ENCODE measurements at regions not wholly inside any gene's neighbourhood (a gene's known extent, or its start where the extent isn't known, plus 50 kb on each side); places are given as distances from the start of the nearest gene placed in this dataset.
"Not testable (repeated sequence)": the region's sequence is repeated elsewhere in the genome, so short reads cannot be mapped to it uniquely, and the experiment has no call there.

GRCh38 chr12:34253674-34254073 is 231.4 kb downstream of the ALG10 start:
- DNase-seq (ENCODE audit: low read depth in 1 of 2, low spot score in 1 of 2): no peak
- in situ Hi-C loops (cut with HindIII; ENCODE audit: low pct_unique_long_range_greater_than_20kb, low sequenced_read_pairs): no loop called here
- no peak for TF ChIP-seq JUND (IDR thresholded peaks at IDR 0.05; ENCODE audit: low read depth)

- in situ Hi-C loops (cut with HindIII; ENCODE audit: low pct_unique_long_range_greater_than_20kb, low sequenced_read_pairs): no loop called here
- DNase-seq (ENCODE audit: low read depth in 1 of 2, low spot score in 1 of 2): no peak
- no peak for TF ChIP-seq JUND (IDR thresholded peaks at IDR 0.05; ENCODE audit: low read depth)
Measured at GRCh38 chr12:34257093-34257492, 234.8 kb downstream of the ALG10 start.

GRCh38 chr12:34262140-34262539 is 239.8 kb downstream of the ALG10 start:
- in situ Hi-C loops (cut with HindIII; ENCODE audit: low pct_unique_long_range_greater_than_20kb, low sequenced_read_pairs); DNase-seq (ENCODE audit: low read depth in 1 of 2, low spot score in 1 of 2): not testable (repeated sequence)

GRCh38 chr12:34264110-34264509 is 241.8 kb downstream of the ALG10 start:
- in situ Hi-C loops (cut with HindIII; ENCODE audit: low pct_unique_long_range_greater_than_20kb, low sequenced_read_pairs): no loop called here
- DNase-seq (ENCODE audit: low read depth in 1 of 2, low spot score in 1 of 2): no peak
- TF ChIP-seq JUND (IDR thresholded peaks at IDR 0.05; ENCODE audit: low read depth): no peak

GRCh38 chr12:34273703-34274102 is 251.4 kb downstream of the ALG10 start:
- in situ Hi-C loops (cut with HindIII; ENCODE audit: low pct_unique_long_range_greater_than_20kb, low sequenced_read_pairs); DNase-seq (ENCODE audit: low read depth in 1 of 2, low spot score in 1 of 2): not testable (repeated sequence)

- no peak for DNase-seq (ENCODE audit: low read depth in 1 of 2, low spot score in 1 of 2)
- in situ Hi-C loops (cut with HindIII; ENCODE audit: low pct_unique_long_range_greater_than_20kb, low sequenced_read_pairs): no loop called here
- TF ChIP-seq JUND (IDR thresholded peaks at IDR 0.05; ENCODE audit: low read depth): no peak
Measured at GRCh38 chr12:34275129-34275528, 252.8 kb downstream of the ALG10 start.

- in situ Hi-C loops (cut with HindIII; ENCODE audit: low pct_unique_long_range_greater_than_20kb, low sequenced_read_pairs): no loop called here
- DNase-seq (ENCODE audit: low read depth in 1 of 2, low spot score in 1 of 2): no peak
- no peak for TF ChIP-seq JUND (IDR thresholded peaks at IDR 0.05; ENCODE audit: low read depth)
Measured at GRCh38 chr12:34286483-34286882, 264.2 kb downstream of the ALG10 start.

- no peak for DNase-seq (ENCODE audit: low read depth in 1 of 2, low spot score in 1 of 2)
- in situ Hi-C loops (cut with HindIII; ENCODE audit: low pct_unique_long_range_greater_than_20kb, low sequenced_read_pairs): no loop called here
- no peak for TF ChIP-seq JUND (IDR thresholded peaks at IDR 0.05; ENCODE audit: low read depth)
Measured at GRCh38 chr12:34286934-34287333, 264.6 kb downstream of the ALG10 start.

- no peak for TF ChIP-seq JUND (IDR thresholded peaks at IDR 0.05; ENCODE audit: low read depth)
- no peak for DNase-seq (ENCODE audit: low read depth in 1 of 2, low spot score in 1 of 2)
- in situ Hi-C loops (cut with HindIII; ENCODE audit: low pct_unique_long_range_greater_than_20kb, low sequenced_read_pairs): no loop called here
Measured at GRCh38 chr12:34287437-34287836, 265.1 kb downstream of the ALG10 start.

GRCh38 chr12:34287986-34288962 is 266.0 kb downstream of the ALG10 start:
- no peak for DNase-seq (ENCODE audit: low read depth in 1 of 2, low spot score in 1 of 2)
- no peak for TF ChIP-seq JUND (IDR thresholded peaks at IDR 0.05; ENCODE audit: low read depth)
- in situ Hi-C loops (cut with HindIII; ENCODE audit: low pct_unique_long_range_greater_than_20kb, low sequenced_read_pairs): no loop called here

GRCh38 chr12:34288963-34289345 is 266.7 kb downstream of the ALG10 start:
- no peak for TF ChIP-seq JUND (IDR thresholded peaks at IDR 0.05; ENCODE audit: low read depth)
- DNase-seq (ENCODE audit: low read depth in 1 of 2, low spot score in 1 of 2): no peak
- in situ Hi-C loops (cut with HindIII; ENCODE audit: low pct_unique_long_range_greater_than_20kb, low sequenced_read_pairs): no loop called here

- in situ Hi-C loops (cut with HindIII; ENCODE audit: low pct_unique_long_range_greater_than_20kb, low sequenced_read_pairs): no loop called here
- no peak for TF ChIP-seq JUND (IDR thresholded peaks at IDR 0.05; ENCODE audit: low read depth)
- no peak for DNase-seq (ENCODE audit: low read depth in 1 of 2, low spot score in 1 of 2)
Measured at GRCh38 chr12:34289431-34290380, 267.4 kb downstream of the ALG10 start.

Data from T47D (cell line).